ENCODE measurements at regions not wholly inside any gene's neighbourhood (a gene's known extent, or its start where the extent isn't known, plus 50 kb on each side); places are given as distances from the start of the nearest gene placed in this dataset.
"Not testable (repeated sequence)": the region's sequence is repeated elsewhere in the genome, so short reads cannot be mapped to it uniquely, and the experiment has no call there.

GRCh38 chr6:98352348-98352747 is 482.0 kb upstream of the POU3F2 start:
- no peaks in the 10 kb centered on the region for H3K27me3 ChIP-seq (ENCODE audit: control insufficient read depth, insufficient read depth, low read length)
- H3K36me3 ChIP-seq (ENCODE audit: control insufficient read depth, insufficient read depth, low read length), result no peaks in the 10 kb centered on the region
- H3K9me3 ChIP-seq (replicated peaks; ENCODE audit: control insufficient read depth, low read depth, low read length), result no peaks in the 10 kb centered on the region
- WGBS (ENCODE audit: insufficient coverage), result no CpG with 5 or more reads among the region's 2 CpGs
- DNase-seq, result no peak
- H3K4me1 ChIP-seq (ENCODE audit: control insufficient read depth, insufficient read depth, low read length), result no peaks in the 10 kb centered on the region
- H3K27ac ChIP-seq (ENCODE audit: low read length), result no peak overlapping the region
- no peak overlapping the region for H3K4me3 ChIP-seq (ENCODE audit: low read length)

DNA sequence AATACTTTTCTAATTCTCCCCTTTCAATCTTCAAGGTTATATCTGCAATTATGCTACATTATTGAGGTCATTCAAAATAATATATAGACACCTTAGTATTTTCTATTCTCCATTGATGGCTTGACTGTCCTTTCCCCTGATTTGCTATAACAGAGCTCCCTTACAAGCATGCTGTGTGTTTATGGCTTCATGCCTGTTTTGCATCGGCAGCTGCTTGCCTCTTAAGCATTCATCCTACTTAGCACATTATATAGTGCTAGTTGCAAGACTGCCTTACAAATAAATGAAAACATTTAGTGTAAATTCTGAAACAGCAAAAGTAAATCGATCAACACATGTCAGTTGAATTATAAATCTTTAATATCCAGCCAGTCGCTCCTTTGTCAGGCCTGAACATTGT is 476.2 kb upstream of the POU3F2 start:
- no peaks in the 10 kb centered on the region for H3K27me3 ChIP-seq (ENCODE audit: control insufficient read depth, insufficient read depth, low read length)
- H3K4me1 ChIP-seq (ENCODE audit: control insufficient read depth, insufficient read depth, low read length), result no peaks in the 10 kb centered on the region
- no peak overlapping the region for H3K4me3 ChIP-seq (ENCODE audit: low read length)
- no peaks in the 10 kb centered on the region for H3K9me3 ChIP-seq (replicated peaks; ENCODE audit: control insufficient read depth, low read depth, low read length)
- H3K27ac ChIP-seq (ENCODE audit: low read length), result no peak overlapping the region
- WGBS (ENCODE audit: insufficient coverage), result 100% methylated on average over 1 of the region's 3 CpGs
- DNase-seq, result no peak
- H3K36me3 ChIP-seq (ENCODE audit: control insufficient read depth, insufficient read depth, low read length), result no peaks in the 10 kb centered on the region

- H3K27me3 ChIP-seq (ENCODE audit: control insufficient read depth, insufficient read depth, low read length), result no peaks in the 10 kb centered on the region
- H3K4me3 ChIP-seq (ENCODE audit: low read length), result no peak overlapping the region
- WGBS (ENCODE audit: insufficient coverage), result no CpG with 5 or more reads among the region's 6 CpGs
- no peak overlapping the region for H3K27ac ChIP-seq (ENCODE audit: low read length)
- DNase-seq, result no peak
- no peaks in the 10 kb centered on the region for H3K36me3 ChIP-seq (ENCODE audit: control insufficient read depth, insufficient read depth, low read length)
- no peaks in the 10 kb centered on the region for H3K4me1 ChIP-seq (ENCODE audit: control insufficient read depth, insufficient read depth, low read length)
- H3K9me3 ChIP-seq (replicated peaks; ENCODE audit: control insufficient read depth, low read depth, low read length), result no peaks in the 10 kb centered on the region
Measured at GRCh38 chr6:98366371-98366770, 468.0 kb upstream of the POU3F2 start.

- WGBS (ENCODE audit: insufficient coverage), result no CpG with 5 or more reads among the region's 3 CpGs
- no peaks in the 10 kb centered on the region for H3K9me3 ChIP-seq (replicated peaks; ENCODE audit: control insufficient read depth, low read depth, low read length)
- H3K4me1 ChIP-seq (ENCODE audit: control insufficient read depth, insufficient read depth, low read length), result no peaks in the 10 kb centered on the region
- DNase-seq, result no peak
- no peak overlapping the region for H3K27ac ChIP-seq (ENCODE audit: low read length)
- no peaks in the 10 kb centered on the region for H3K27me3 ChIP-seq (ENCODE audit: control insufficient read depth, insufficient read depth, low read length)
- no peak overlapping the region for H3K4me3 ChIP-seq (ENCODE audit: low read length)
- no peaks in the 10 kb centered on the region for H3K36me3 ChIP-seq (ENCODE audit: control insufficient read depth, insufficient read depth, low read length)
Measured at GRCh38 chr6:98380589-98380988, 453.8 kb upstream of the POU3F2 start.

DNA sequence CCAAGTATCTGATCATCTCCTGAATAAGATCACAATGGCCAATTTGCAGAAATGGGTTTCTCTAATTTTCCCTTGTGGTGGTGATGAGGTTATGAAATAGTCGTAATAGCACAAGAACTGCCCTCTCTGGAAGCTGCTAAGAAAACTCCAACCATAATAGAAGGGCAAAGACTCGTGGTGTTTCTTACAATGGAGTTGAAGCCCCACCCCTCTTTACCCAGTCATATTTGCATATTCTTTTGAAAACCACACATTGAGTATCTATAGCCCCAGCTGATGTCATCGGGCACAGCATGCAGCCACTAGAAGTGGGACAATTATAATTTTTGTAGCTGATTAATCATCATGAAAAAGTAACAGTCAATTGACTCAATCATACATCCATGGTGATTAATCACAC is 452.1 kb upstream of the POU3F2 start:
- no peak overlapping the region for H3K4me3 ChIP-seq (ENCODE audit: low read length)
- no CpG with 5 or more reads among the region's 3 CpGs for WGBS (ENCODE audit: insufficient coverage)

GRCh38 chr6:98384334-98384733 is 450.0 kb upstream of the POU3F2 start:
- no peak for DNase-seq
- no peaks in the 10 kb centered on the region for H3K27me3 ChIP-seq (ENCODE audit: control insufficient read depth, insufficient read depth, low read length)
- H3K36me3 ChIP-seq (ENCODE audit: control insufficient read depth, insufficient read depth, low read length), result no peaks in the 10 kb centered on the region
- H3K4me1 ChIP-seq (ENCODE audit: control insufficient read depth, insufficient read depth, low read length), result no peaks in the 10 kb centered on the region
- H3K9me3 ChIP-seq (replicated peaks; ENCODE audit: control insufficient read depth, low read depth, low read length), result no peaks in the 10 kb centered on the region
- H3K4me3 ChIP-seq (ENCODE audit: low read length), result no peak overlapping the region
- no CpG with 5 or more reads among the region's 7 CpGs for WGBS (ENCODE audit: insufficient coverage)
- H3K27ac ChIP-seq (ENCODE audit: low read length), result no peak overlapping the region

More for the DNA sequence above, 452.1 kb upstream of the POU3F2 start:
- H3K27ac ChIP-seq (ENCODE audit: low read length), result no peak overlapping the region
- no peaks in the 10 kb centered on the region for H3K4me1 ChIP-seq (ENCODE audit: control insufficient read depth, insufficient read depth, low read length)
- no peaks in the 10 kb centered on the region for H3K9me3 ChIP-seq (replicated peaks; ENCODE audit: control insufficient read depth, low read depth, low read length)
- H3K27me3 ChIP-seq (ENCODE audit: control insufficient read depth, insufficient read depth, low read length), result no peaks in the 10 kb centered on the region
- no peaks in the 10 kb centered on the region for H3K36me3 ChIP-seq (ENCODE audit: control insufficient read depth, insufficient read depth, low read length)
- DNase-seq, result no peak

DNA sequence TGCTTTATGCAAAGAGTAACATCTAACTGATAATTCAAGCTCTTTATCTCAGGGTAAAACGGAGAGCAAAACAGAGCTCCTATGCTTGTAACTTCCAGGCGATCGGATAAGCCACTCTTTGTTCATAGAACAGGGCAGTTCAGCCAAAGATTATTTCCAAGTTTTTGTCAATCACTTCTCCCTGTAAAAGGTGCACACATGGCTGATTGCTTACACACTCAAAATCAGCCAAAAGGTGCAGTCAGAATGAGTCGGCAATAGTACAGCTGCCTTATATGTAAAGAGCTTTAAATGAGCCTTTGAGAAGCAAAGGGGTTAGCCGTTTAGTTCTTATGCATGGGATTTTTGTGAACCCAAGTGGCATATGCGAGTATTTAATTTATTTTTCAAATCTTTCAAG is 449.6 kb upstream of the POU3F2 start:
- Histone ChIP-seq H3K27me3 (ENCODE audit: control insufficient read depth, insufficient read depth, low read length) (no peaks in the 10 kb centered on the region), H3K4me1 (ENCODE audit: control insufficient read depth, insufficient read depth, low read length) (no peaks in the 10 kb centered on the region), H3K4me3 (ENCODE audit: low read length) (no peak overlapping the region), H3K36me3 (ENCODE audit: control insufficient read depth, insufficient read depth, low read length) (no peaks in the 10 kb centered on the region), H3K27ac (ENCODE audit: low read length) (no peak overlapping the region), H3K9me3 (replicated peaks; ENCODE audit: control insufficient read depth, low read depth, low read length) (no peaks in the 10 kb centered on the region)
- DNase-seq, result no peak
- no CpG with 5 or more reads among the region's 6 CpGs for WGBS (ENCODE audit: insufficient coverage)

- no peaks in the 10 kb centered on the region for H3K9me3 ChIP-seq (replicated peaks; ENCODE audit: control insufficient read depth, low read depth, low read length)
- no CpG with 5 or more reads among the region's 1 CpG for WGBS (ENCODE audit: insufficient coverage)
Measured at GRCh38 chr6:98395610-98396166, 438.7 kb upstream of the POU3F2 start.

GRCh38 chr6:98416027-98416426 is 418.3 kb upstream of the POU3F2 start:
- H3K4me3 ChIP-seq (ENCODE audit: low read length), result no peak overlapping the region
- H3K9me3 ChIP-seq (replicated peaks; ENCODE audit: control insufficient read depth, low read depth, low read length), result no peaks in the 10 kb centered on the region
- no peaks in the 10 kb centered on the region for H3K36me3 ChIP-seq (ENCODE audit: control insufficient read depth, insufficient read depth, low read length)
- WGBS (ENCODE audit: insufficient coverage), result no CpG with 5 or more reads among the region's 2 CpGs
- no peaks in the 10 kb centered on the region for H3K27me3 ChIP-seq (ENCODE audit: control insufficient read depth, insufficient read depth, low read length)
- H3K4me1 ChIP-seq (ENCODE audit: control insufficient read depth, insufficient read depth, low read length), result no peaks in the 10 kb centered on the region
- H3K27ac ChIP-seq (ENCODE audit: low read length), result no peak overlapping the region
- DNase-seq, result no peak

More at GRCh38 chr6:98395610-98396166, 438.7 kb upstream of the POU3F2 start:
- H3K27ac ChIP-seq (ENCODE audit: low read length), result no peak overlapping the region
- no peaks in the 10 kb centered on the region for H3K36me3 ChIP-seq (ENCODE audit: control insufficient read depth, insufficient read depth, low read length)
- H3K27me3 ChIP-seq (ENCODE audit: control insufficient read depth, insufficient read depth, low read length), result no peaks in the 10 kb centered on the region
- H3K4me3 ChIP-seq (ENCODE audit: low read length), result no peak overlapping the region
- no peak for DNase-seq
- no peaks in the 10 kb centered on the region for H3K4me1 ChIP-seq (ENCODE audit: control insufficient read depth, insufficient read depth, low read length)

DNA sequence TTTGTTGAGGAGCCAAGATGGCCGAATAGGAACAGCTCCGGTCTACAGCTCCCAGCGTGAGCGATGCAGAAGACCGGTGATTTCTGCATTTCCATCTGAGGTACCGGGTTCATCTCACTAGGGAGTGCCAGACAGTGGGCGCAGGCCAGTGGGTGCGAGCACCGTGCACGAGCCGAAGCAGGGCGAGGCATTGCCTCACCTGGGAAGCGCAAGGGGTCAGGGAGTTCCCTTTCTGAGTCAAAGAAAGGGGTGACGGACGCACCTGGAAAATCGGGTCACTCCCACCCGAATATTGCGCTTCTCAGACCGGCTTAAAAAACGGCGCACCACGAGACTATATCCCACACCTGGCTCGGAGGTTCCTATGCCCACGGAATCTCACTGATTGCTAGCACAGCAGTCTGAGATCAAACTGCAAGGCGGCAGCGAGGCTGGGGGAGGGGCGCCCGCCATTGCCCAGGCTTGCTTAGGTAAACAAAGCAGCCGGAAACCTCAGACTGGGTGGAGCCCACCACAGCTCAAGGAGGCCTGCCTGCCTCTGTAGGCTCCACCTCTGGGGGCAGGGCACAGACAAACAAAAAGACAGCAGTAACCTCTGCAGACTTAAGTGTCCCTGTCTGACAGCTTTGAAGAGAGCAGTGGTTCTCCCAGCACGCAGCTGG is 417.7 kb upstream of the POU3F2 start:
- not testable (repeated sequence) for H3K27me3 ChIP-seq (ENCODE audit: control insufficient read depth, insufficient read depth, low read length); DNase-seq; H3K4me3 ChIP-seq (ENCODE audit: low read length); H3K9me3 ChIP-seq (replicated peaks; ENCODE audit: control insufficient read depth, low read depth, low read length); H3K36me3 ChIP-seq (ENCODE audit: control insufficient read depth, insufficient read depth, low read length); H3K27ac ChIP-seq (ENCODE audit: low read length); H3K4me1 ChIP-seq (ENCODE audit: control insufficient read depth, insufficient read depth, low read length)
- 88% methylated on average over 13 of the region's 30 CpGs for WGBS (ENCODE audit: insufficient coverage)

Data from muscle of leg (tissue), 3 donors.